Liver (tissue), 7 donors: ENCODE measurements at regions not wholly inside any gene's neighbourhood (a gene's known extent, or its start where the extent isn't known, plus 50 kb on each side); places are given as distances from the start of the nearest gene placed in this dataset.

Source experiments
- DNase-seq: peaks from one replicate; pipeline ENCODE4 v3.0.0-alpha.2; 2017; ENCODE audit warnings: low spot score
- H3K27ac ChIP-seq, 2 donors: one replicate each; pipeline ENCODE4 v1.7.0; 2013; ENCODE audit warnings: inconsistent platforms in 2 of 2, low read length in 2 of 2, control low read depth in 1 of 2, low read depth in 1 of 2, mild to moderate bottlenecking in 1 of 2
- H3K27me3 ChIP-seq, 4 donors: one replicate each; pipeline versions ENCODE4 v1.6.1 to v1.7.0; 2013; ENCODE audit warnings: low read length in 3 of 4, inconsistent platforms in 1 of 4, mild to moderate bottlenecking in 1 of 4, moderate library complexity in 1 of 4; ENCODE audit not compliant: control insufficient read depth in 4 of 4, insufficient read depth in 4 of 4
- H3K36me3 ChIP-seq, 4 donors: one replicate each; pipeline versions ENCODE4 v1.6.1 to v1.7.0; 2013; ENCODE audit warnings: low read length in 3 of 4, mild to moderate bottlenecking in 3 of 4, low read depth in 1 of 4, moderate library complexity in 1 of 4; ENCODE audit not compliant: control insufficient read depth in 4 of 4, insufficient read depth in 3 of 4
- H3K4me1 ChIP-seq, 4 donors: one replicate each; pipeline versions ENCODE4 v1.6.1 to v1.7.0; 2013; ENCODE audit warnings: low read length in 3 of 4, mild to moderate bottlenecking in 3 of 4, moderate library complexity in 1 of 4; ENCODE audit not compliant: control insufficient read depth in 4 of 4, insufficient read depth in 4 of 4
- H3K4me3 ChIP-seq, 3 donors: one replicate each; pipeline versions ENCODE4 v1.6.1 to v1.7.0; 2013; ENCODE audit warnings: low read length in 3 of 3, control low read depth in 1 of 3, low read depth in 1 of 3, mild to moderate bottlenecking in 1 of 3
- H3K9ac ChIP-seq, 2 donors: one replicate each; pipeline ENCODE4 v1.7.0; 2013; ENCODE audit warnings: low read length in 2 of 2, mild to moderate bottlenecking in 2 of 2, moderate library complexity in 2 of 2, control low read depth in 1 of 2, low read depth in 1 of 2
- H3K9me3 ChIP-seq, 4 donors: one replicate each; pipeline versions ENCODE4 v1.6.1 to v1.7.0; 2013; ENCODE audit warnings: low read length in 3 of 4; ENCODE audit not compliant: control insufficient read depth in 4 of 4
- ATF3 ChIP-seq: IDR thresholded peaks from 2 replicates; pipeline ENCODE4 v1.6.1; 2016; ENCODE audit warnings: antibody characterized with exemption
- FOXA1 ChIP-seq: IDR thresholded peaks from 2 replicates; pipeline ENCODE4 v1.6.1; 2016; ENCODE audit warnings: antibody characterized with exemption
- FOXA2 ChIP-seq: IDR thresholded peaks from 2 replicates; pipeline ENCODE4 v1.6.1; 2016; ENCODE audit warnings: antibody characterized with exemption
- GABPA ChIP-seq, 2 donors: IDR thresholded peaks in 1 of 2; conservative IDR thresholded peaks in 1 of 2; 2 replicates each; pipeline ENCODE4 v1.6.1; 2016; ENCODE audit warnings: antibody characterized with exemption in 2 of 2, mild to moderate bottlenecking in 1 of 2, moderate library complexity in 1 of 2
- HNF4A ChIP-seq, 2 donors: conservative IDR thresholded peaks; 2 replicates each; pipeline ENCODE4 v1.6.1; 2016; ENCODE audit warnings: antibody characterized with exemption in 2 of 2, mild to moderate bottlenecking in 2 of 2
- HNF4G ChIP-seq: IDR thresholded peaks from 2 replicates; pipeline ENCODE4 v1.6.1; 2016; ENCODE audit warnings: antibody characterized with exemption
- JUND ChIP-seq, 2 donors: IDR thresholded peaks; 2 replicates each; pipeline ENCODE4 v1.6.1; 2016; ENCODE audit warnings: antibody characterized with exemption in 2 of 2
- MAX ChIP-seq: IDR thresholded peaks from 2 replicates; pipeline ENCODE4 v1.6.1; 2016; ENCODE audit warnings: antibody characterized with exemption
- NR2F2 ChIP-seq: IDR thresholded peaks from 2 replicates; pipeline ENCODE4 v1.6.1; 2016; ENCODE audit warnings: antibody characterized with exemption
- RAD21 ChIP-seq, 2 donors: IDR thresholded peaks; 2 replicates each; pipeline ENCODE4 v1.6.1; 2016; ENCODE audit warnings: antibody characterized with exemption in 2 of 2, mild to moderate bottlenecking in 2 of 2
- RXRA ChIP-seq, 2 donors: IDR thresholded peaks; 2 replicates each; pipeline ENCODE4 v1.6.1; 2017 to 2018; ENCODE audit warnings: antibody characterized with exemption in 2 of 2, mild to moderate bottlenecking in 1 of 2
- SP1 ChIP-seq: IDR thresholded peaks from 2 replicates; pipeline ENCODE4 v1.6.1; 2018; ENCODE audit warnings: antibody characterized with exemption, mild to moderate bottlenecking
- TAF1 ChIP-seq: conservative IDR thresholded peaks from 2 replicates; pipeline ENCODE4 v1.6.1; 2016; ENCODE audit warnings: antibody characterized with exemption, mild to moderate bottlenecking
- YY1 ChIP-seq: IDR thresholded peaks from 2 replicates; pipeline ENCODE4 v1.6.1; 2016; ENCODE audit warnings: antibody characterized with exemption, mild to moderate bottlenecking
- ZBTB33 ChIP-seq: IDR thresholded peaks from 2 replicates; pipeline ENCODE4 v1.6.1; 2016; ENCODE audit warnings: antibody characterized with exemption
- WGBS: extraction: QIAGEN DNeasy Blood & Tissue Kit; methylation state at CpG from one replicate; pipeline ENCODE4 v1.1.7; 2013; 5-methylcytosine and 5-hydroxymethylcytosine counted together
- donor health status: healthy.
- donor health status: healthy.
- donor health status: healthy.
- donor health status: healthy.

GRCh38 chr9:87197349-87198130 is 250.2 kb upstream of the GAS1 start:
- no peak overlapping the region for H3K9ac ChIP-seq
- H3K27ac ChIP-seq = no peak overlapping the region
- no peaks in the 10 kb centered on the region for H3K4me1 ChIP-seq
- TF ChIP-seq TAF1 = no peak
- TF ChIP-seq JUND (IDR thresholded peaks at IDR 0.05) = no peak
- TF ChIP-seq SP1 = no peak
- no peak for TF ChIP-seq RXRA (IDR thresholded peaks at IDR 0.05)
- no peak for TF ChIP-seq HNF4G
- no peak for TF ChIP-seq YY1
- TF ChIP-seq ATF3 = no peak
- TF ChIP-seq GABPA (IDR thresholded peaks at IDR 0.05 in 1 of 2, conservative IDR thresholded peaks at IDR 0.05 in 1 of 2) = no peak
- TF ChIP-seq FOXA1 = no peak
- no peak for TF ChIP-seq MAX
- no peak for TF ChIP-seq ZBTB33
- no peak for TF ChIP-seq HNF4A (conservative IDR thresholded peaks at IDR 0.05)
- 82% methylated on average over 10 of the region's 10 CpGs for WGBS
- no peaks in the 10 kb centered on the region for H3K27me3 ChIP-seq
- DNase-seq = no peak
- no peak overlapping the region for H3K4me3 ChIP-seq
- H3K36me3 ChIP-seq = no peaks in the 10 kb centered on the region
- H3K9me3 ChIP-seq = no peaks in the 10 kb centered on the region

GRCh38 chr9:87198716-87199115 is 251.4 kb upstream of the GAS1 start:
- Histone ChIP-seq H3K27me3 (no peaks in the 10 kb centered on the region), H3K4me1 (no peaks in the 10 kb centered on the region), H3K4me3 (no peak overlapping the region), H3K36me3 (no peaks in the 10 kb centered on the region), H3K27ac (no peak overlapping the region), H3K9ac (no peak overlapping the region), H3K9me3 (no peaks in the 10 kb centered on the region)
- TF ChIP-seq HNF4G (no peak), NR2F2 (no peak), ATF3 (no peak), YY1 (no peak), ZBTB33 (no peak), RAD21 (IDR thresholded peaks at IDR 0.05) (no peak), MAX (no peak), GABPA (IDR thresholded peaks at IDR 0.05 in 1 of 2, conservative IDR thresholded peaks at IDR 0.05 in 1 of 2) (no peak), JUND (IDR thresholded peaks at IDR 0.05) (no peak), RXRA (IDR thresholded peaks at IDR 0.05) (no peak), TAF1 (no peak), FOXA2 (no peak)
- DNase-seq = no peak
- WGBS = 65% methylated on average over 3 of the region's 3 CpGs
